ENCODE measurements at regions not wholly inside any gene's neighbourhood (a gene's known extent, or its start where the extent isn't known, plus 50 kb on each side); places are given as distances from the start of the nearest gene placed in this dataset.
"Not testable (repeated sequence)": the region's sequence is repeated elsewhere in the genome, so short reads cannot be mapped to it uniquely, and the experiment has no call there.

- Histone ChIP-seq H3K27me3 (ENCODE audit: low read depth, low read length) (no peaks in the 10 kb centered on the region), H3K9me3 (ENCODE audit: insufficient read depth, low read length) (0 out of 2 replicates have a peak, but pooled peaks cover 7% of the 10 kb centered on the region), H4K20me1 (ENCODE audit: insufficient read depth, low read length) (no peaks in the 10 kb centered on the region), H3K4me1 (ENCODE audit: low read length) (peaks cover 18% of the 10 kb centered on the region), H3K27ac (ENCODE audit: low read length) (no peak overlapping the region), H3K4me3 (ENCODE audit: low read length) (no peak overlapping the region), H3K79me2 (ENCODE audit: low read length) (no peaks in the 10 kb centered on the region), H3K4me2 (ENCODE audit: low read length) (no peak overlapping the region), H2AFZ (ENCODE audit: low read depth, low read length) (no peak overlapping the region), H3K36me3 (replicated peaks; ENCODE audit: low read depth, low read length) (peaks cover 26% of the 10 kb centered on the region), H3K9ac (ENCODE audit: low read length) (no peak overlapping the region)
- no peak for TF ChIP-seq EZH2phosphoT487 (IDR thresholded peaks at IDR 0.05; ENCODE audit: low read depth)
- TF ChIP-seq CTCF (IDR thresholded peaks at IDR 0.05; ENCODE audit: low read depth, low read length) = no peak
Measured at GRCh38 chr7:17437586-17437985, 139.1 kb downstream of the AHR start.

- Histone ChIP-seq H3K36me3 (replicated peaks; ENCODE audit: low read depth, low read length) (peaks cover 21% of the 10 kb centered on the region), H3K4me1 (ENCODE audit: low read length) (peaks cover 18% of the 10 kb centered on the region)
- not testable (repeated sequence) for H3K27ac ChIP-seq (ENCODE audit: low read length); H3K4me2 ChIP-seq (ENCODE audit: low read length); H3K27me3 ChIP-seq (ENCODE audit: low read depth, low read length); H2AFZ ChIP-seq (ENCODE audit: low read depth, low read length); H3K9me3 ChIP-seq (ENCODE audit: insufficient read depth, low read length); H3K79me2 ChIP-seq (ENCODE audit: low read length); H3K4me3 ChIP-seq (ENCODE audit: low read length); H4K20me1 ChIP-seq (ENCODE audit: insufficient read depth, low read length); H3K9ac ChIP-seq (ENCODE audit: low read length)
Measured at GRCh38 chr7:17440025-17440784, 141.8 kb downstream of the AHR start.

GRCh38 chr7:17440831-17441230, 142.4 kb downstream of the AHR start:
- Histone ChIP-seq H3K9ac (ENCODE audit: low read length) (no peak overlapping the region), H3K27me3 (ENCODE audit: low read depth, low read length) (no peaks in the 10 kb centered on the region), H3K4me3 (ENCODE audit: low read length) (no peak overlapping the region), H4K20me1 (ENCODE audit: insufficient read depth, low read length) (no peaks in the 10 kb centered on the region), H3K4me1 (ENCODE audit: low read length) (peaks cover 18% of the 10 kb centered on the region), H3K36me3 (replicated peaks; ENCODE audit: low read depth, low read length) (peaks cover 21% of the 10 kb centered on the region), H3K4me2 (ENCODE audit: low read length) (no peak overlapping the region), H3K27ac (ENCODE audit: low read length) (no peak overlapping the region), H3K9me3 (ENCODE audit: insufficient read depth, low read length) (0 out of 2 replicates have a peak, but pooled peaks cover 7% of the 10 kb centered on the region), H3K79me2 (ENCODE audit: low read length) (no peaks in the 10 kb centered on the region), H2AFZ (ENCODE audit: low read depth, low read length) (no peak overlapping the region)
- TF ChIP-seq CTCF (IDR thresholded peaks at IDR 0.05; ENCODE audit: low read depth, low read length) = no peak
- no peak for TF ChIP-seq EZH2phosphoT487 (IDR thresholded peaks at IDR 0.05; ENCODE audit: low read depth)

- no peak overlapping the region for H2AFZ ChIP-seq (ENCODE audit: low read depth, low read length)
- TF ChIP-seq CTCF (IDR thresholded peaks at IDR 0.05; ENCODE audit: low read depth, low read length) = no peak
Measured at GRCh38 chr7:17441557-17441956, 143.1 kb downstream of the AHR start.

More at GRCh38 chr7:17441557-17441956, 143.1 kb downstream of the AHR start:
- H3K4me2 ChIP-seq (ENCODE audit: low read length) = no peak overlapping the region
- no peaks in the 10 kb centered on the region for H4K20me1 ChIP-seq (ENCODE audit: insufficient read depth, low read length)
- H3K79me2 ChIP-seq (ENCODE audit: low read length) = no peaks in the 10 kb centered on the region
- H3K9ac ChIP-seq (ENCODE audit: low read length) = no peak overlapping the region
- H3K27ac ChIP-seq (ENCODE audit: low read length) = no peak overlapping the region
- H3K27me3 ChIP-seq (ENCODE audit: low read depth, low read length) = no peaks in the 10 kb centered on the region
- H3K9me3 ChIP-seq (ENCODE audit: insufficient read depth, low read length) = 0 out of 2 replicates have a peak, but pooled peaks cover 7% of the 10 kb centered on the region
- H3K36me3 ChIP-seq (replicated peaks; ENCODE audit: low read depth, low read length) = peaks cover 18% of the 10 kb centered on the region
- peaks cover 18% of the 10 kb centered on the region for H3K4me1 ChIP-seq (ENCODE audit: low read length)
- no peak overlapping the region for H3K4me3 ChIP-seq (ENCODE audit: low read length)
